ENCODE measurements at regions not wholly inside any gene's neighbourhood (a gene's known extent, or its start where the extent isn't known, plus 50 kb on each side); places are given as distances from the start of the nearest gene placed in this dataset.

- Histone ChIP-seq H3K27me3 (ENCODE audit: control insufficient read depth, insufficient read depth, low read length) (no peaks in the 10 kb centered on the region), H3K36me3 (replicated peaks; ENCODE audit: control insufficient read depth, insufficient read depth, low read length) (no peaks in the 10 kb centered on the region), H3K4me3 (ENCODE audit: insufficient read depth, low read depth, low read length) (no peak overlapping the region)
- peak; percentile 66 for DNase-seq
These were observed 1456.5 kb downstream of the TBC1D22A start for GRCh38 chr22:48218889-48219420.

- no peaks in the 10 kb centered on the region for H3K27me3 ChIP-seq (ENCODE audit: control insufficient read depth, insufficient read depth, low read length)
- DNase-seq = no peak
- H3K36me3 ChIP-seq (replicated peaks; ENCODE audit: control insufficient read depth, insufficient read depth, low read length) = no peaks in the 10 kb centered on the region
- H3K4me3 ChIP-seq (ENCODE audit: insufficient read depth, low read depth, low read length) = no peak overlapping the region
These were observed 1455.1 kb downstream of the TBC1D22A start for GRCh38 chr22:48217596-48217995.

- Histone ChIP-seq H3K4me3 (ENCODE audit: insufficient read depth, low read depth, low read length) (no peak overlapping the region), H3K27me3 (ENCODE audit: control insufficient read depth, insufficient read depth, low read length) (no peaks in the 10 kb centered on the region; the same call in 1 of the 2 replicates), H3K36me3 (replicated peaks; ENCODE audit: control insufficient read depth, insufficient read depth, low read length) (no peaks in the 10 kb centered on the region)
- no peak for DNase-seq
These were observed 1450.3 kb downstream of the TBC1D22A start for GRCh38 chr22:48212727-48213126.

- no peaks in the 10 kb centered on the region; the same call in 1 of the 2 replicates for H3K27me3 ChIP-seq (ENCODE audit: control insufficient read depth, insufficient read depth, low read length)
- no peak for DNase-seq
- no peaks in the 10 kb centered on the region for H3K36me3 ChIP-seq (replicated peaks; ENCODE audit: control insufficient read depth, insufficient read depth, low read length)
These were observed 1448.4 kb downstream of the TBC1D22A start for GRCh38 chr22:48210812-48211211.

GRCh38 chr22:48210198-48210580 is 1447.7 kb downstream of the TBC1D22A start:
- Histone ChIP-seq H3K36me3 (replicated peaks; ENCODE audit: control insufficient read depth, insufficient read depth, low read length) (no peaks in the 10 kb centered on the region), H3K4me3 (ENCODE audit: insufficient read depth, low read depth, low read length) (no peak overlapping the region), H3K27me3 (ENCODE audit: control insufficient read depth, insufficient read depth, low read length) (no peaks in the 10 kb centered on the region; the same call in 1 of the 2 replicates)
- DNase-seq = no peak

More at GRCh38 chr22:48210812-48211211, 1448.4 kb downstream of the TBC1D22A start:
- H3K4me3 ChIP-seq (ENCODE audit: insufficient read depth, low read depth, low read length) = no peak overlapping the region

GRCh38 chr22:48209473-48210197 is 1447.2 kb downstream of the TBC1D22A start:
- no peak for DNase-seq
- H3K4me3 ChIP-seq (ENCODE audit: insufficient read depth, low read depth, low read length) = no peak overlapping the region
- H3K36me3 ChIP-seq (replicated peaks; ENCODE audit: control insufficient read depth, insufficient read depth, low read length) = no peaks in the 10 kb centered on the region
- H3K27me3 ChIP-seq (ENCODE audit: control insufficient read depth, insufficient read depth, low read length) = no peaks in the 10 kb centered on the region; the same call in 1 of the 2 replicates

GRCh38 chr22:48208894-48209293 is 1446.4 kb downstream of the TBC1D22A start:
- Histone ChIP-seq H3K27me3 (ENCODE audit: control insufficient read depth, insufficient read depth, low read length) (no peaks in the 10 kb centered on the region; the same call in 1 of the 2 replicates), H3K4me3 (ENCODE audit: insufficient read depth, low read depth, low read length) (no peak overlapping the region), H3K36me3 (replicated peaks; ENCODE audit: control insufficient read depth, insufficient read depth, low read length) (no peaks in the 10 kb centered on the region)
- no peak for DNase-seq

GRCh38 chr22:48207919-48208535 is 1445.6 kb downstream of the TBC1D22A start:
- Histone ChIP-seq H3K4me3 (ENCODE audit: insufficient read depth, low read depth, low read length) (no peak overlapping the region), H3K27me3 (ENCODE audit: control insufficient read depth, insufficient read depth, low read length) (no peaks in the 10 kb centered on the region; the same call in 1 of the 2 replicates)

GRCh38 chr22:48205790-48206189 is 1443.3 kb downstream of the TBC1D22A start:
- no peak for DNase-seq

More at GRCh38 chr22:48207919-48208535, 1445.6 kb downstream of the TBC1D22A start:
- H3K36me3 ChIP-seq (replicated peaks; ENCODE audit: control insufficient read depth, insufficient read depth, low read length) = no peaks in the 10 kb centered on the region
- no peak for DNase-seq

GRCh38 chr22:48205161-48205560 is 1442.7 kb downstream of the TBC1D22A start:
- Histone ChIP-seq H3K36me3 (replicated peaks; ENCODE audit: control insufficient read depth, insufficient read depth, low read length) (no peaks in the 10 kb centered on the region), H3K4me3 (ENCODE audit: insufficient read depth, low read depth, low read length) (no peak overlapping the region), H3K27me3 (ENCODE audit: control insufficient read depth, insufficient read depth, low read length) (no peaks in the 10 kb centered on the region)
- DNase-seq = no peak

More at GRCh38 chr22:48205790-48206189, 1443.3 kb downstream of the TBC1D22A start:
- H3K27me3 ChIP-seq (ENCODE audit: control insufficient read depth, insufficient read depth, low read length) = no peaks in the 10 kb centered on the region
- no peaks in the 10 kb centered on the region for H3K36me3 ChIP-seq (replicated peaks; ENCODE audit: control insufficient read depth, insufficient read depth, low read length)
- no peak overlapping the region for H3K4me3 ChIP-seq (ENCODE audit: insufficient read depth, low read depth, low read length)

- Histone ChIP-seq H3K36me3 (replicated peaks; ENCODE audit: control insufficient read depth, insufficient read depth, low read length) (no peaks in the 10 kb centered on the region), H3K4me3 (ENCODE audit: insufficient read depth, low read depth, low read length) (no peak overlapping the region)
- no peak for DNase-seq
These were observed 1441.8 kb downstream of the TBC1D22A start for GRCh38 chr22:48204296-48204695.

GRCh38 chr22:48199667-48200066 is 1437.2 kb downstream of the TBC1D22A start:
- Histone ChIP-seq H3K36me3 (replicated peaks; ENCODE audit: control insufficient read depth, insufficient read depth, low read length) (no peaks in the 10 kb centered on the region), H3K4me3 (ENCODE audit: insufficient read depth, low read depth, low read length) (no peak overlapping the region), H3K27me3 (ENCODE audit: control insufficient read depth, insufficient read depth, low read length) (no peaks in the 10 kb centered on the region)
- no peak for DNase-seq

More at GRCh38 chr22:48204296-48204695, 1441.8 kb downstream of the TBC1D22A start:
- H3K27me3 ChIP-seq (ENCODE audit: control insufficient read depth, insufficient read depth, low read length) = no peaks in the 10 kb centered on the region

- no peak overlapping the region for H3K4me3 ChIP-seq (ENCODE audit: insufficient read depth, low read depth, low read length)
- H3K27me3 ChIP-seq (ENCODE audit: control insufficient read depth, insufficient read depth, low read length) = no peaks in the 10 kb centered on the region
- peak; percentile 76 for DNase-seq
- no peaks in the 10 kb centered on the region for H3K36me3 ChIP-seq (replicated peaks; ENCODE audit: control insufficient read depth, insufficient read depth, low read length)
These were observed 1436.3 kb downstream of the TBC1D22A start for GRCh38 chr22:48198489-48199459.

- Histone ChIP-seq H3K27me3 (ENCODE audit: control insufficient read depth, insufficient read depth, low read length) (no peaks in the 10 kb centered on the region), H3K4me3 (ENCODE audit: insufficient read depth, low read depth, low read length) (no peak overlapping the region), H3K36me3 (replicated peaks; ENCODE audit: control insufficient read depth, insufficient read depth, low read length) (no peaks in the 10 kb centered on the region)
- no peak for DNase-seq
These were observed 1434.8 kb downstream of the TBC1D22A start for GRCh38 chr22:48197189-48197690.

Data from H7 (cell line).